ENCODE measurements at regions not wholly inside any gene's neighbourhood (a gene's known extent, or its start where the extent isn't known, plus 50 kb on each side); places are given as distances from the start of the nearest gene placed in this dataset.
"Not testable (repeated sequence)": the region's sequence is repeated elsewhere in the genome, so short reads cannot be mapped to it uniquely, and the experiment has no call there.

- DNase-seq (ENCODE audit: low read depth in 2 of 2), result no peak
- no peak overlapping the region for H3K4me3 ChIP-seq (replicated peaks in 1 of 2; ENCODE audit: low read depth in 2 of 2, low read length in 2 of 2)
- no peak for TF ChIP-seq CTCF (IDR thresholded peaks at IDR 0.05; ENCODE audit: low read depth, low read length)
These were observed 1888.4 kb downstream of the LRRC4C start for GRCh38 chr11:39571081-39571480.

- TF ChIP-seq CTCF (IDR thresholded peaks at IDR 0.05; ENCODE audit: low read depth, low read length), result no peak
- no peak for DNase-seq (ENCODE audit: low read depth in 2 of 2)
- no peak overlapping the region for H3K4me3 ChIP-seq (replicated peaks in 1 of 2; ENCODE audit: low read depth in 2 of 2, low read length in 2 of 2)
These were observed 1888.9 kb downstream of the LRRC4C start for GRCh38 chr11:39570526-39570925.

- no peak for TF ChIP-seq CTCF (IDR thresholded peaks at IDR 0.05; ENCODE audit: low read depth, low read length)
- DNase-seq (ENCODE audit: low read depth in 2 of 2), result no peak
- H3K4me3 ChIP-seq (replicated peaks in 1 of 2; ENCODE audit: low read depth in 2 of 2, low read length in 2 of 2), result no peak overlapping the region
These were observed 1889.7 kb downstream of the LRRC4C start for GRCh38 chr11:39569789-39570188.

- H3K4me3 ChIP-seq (replicated peaks in 1 of 2; ENCODE audit: low read depth in 2 of 2, low read length in 2 of 2), result no peak overlapping the region
- DNase-seq (ENCODE audit: low read depth in 2 of 2), result no peak
- TF ChIP-seq CTCF (IDR thresholded peaks at IDR 0.05; ENCODE audit: low read depth, low read length), result no peak
These were observed 1917.0 kb downstream of the LRRC4C start for GRCh38 chr11:39542460-39542859.

GRCh38 chr11:39541945-39542351, 1917.5 kb downstream of the LRRC4C start:
- no peak for DNase-seq (ENCODE audit: low read depth in 2 of 2)
- TF ChIP-seq CTCF (IDR thresholded peaks at IDR 0.05; ENCODE audit: low read depth, low read length), result no peak
- no peak overlapping the region for H3K4me3 ChIP-seq (replicated peaks in 1 of 2; ENCODE audit: low read depth in 2 of 2, low read length in 2 of 2)

GRCh38 chr11:39536323-39536722, 1923.1 kb downstream of the LRRC4C start:
- H3K4me3 ChIP-seq (replicated peaks in 1 of 2; ENCODE audit: low read depth in 2 of 2, low read length in 2 of 2); DNase-seq (ENCODE audit: low read depth in 2 of 2): not testable (repeated sequence)

Data from cardiac fibroblast (primary cell).